ENCODE measurements at regions not wholly inside any gene's neighbourhood (a gene's known extent, or its start where the extent isn't known, plus 50 kb on each side); places are given as distances from the start of the nearest gene placed in this dataset.

DNA sequence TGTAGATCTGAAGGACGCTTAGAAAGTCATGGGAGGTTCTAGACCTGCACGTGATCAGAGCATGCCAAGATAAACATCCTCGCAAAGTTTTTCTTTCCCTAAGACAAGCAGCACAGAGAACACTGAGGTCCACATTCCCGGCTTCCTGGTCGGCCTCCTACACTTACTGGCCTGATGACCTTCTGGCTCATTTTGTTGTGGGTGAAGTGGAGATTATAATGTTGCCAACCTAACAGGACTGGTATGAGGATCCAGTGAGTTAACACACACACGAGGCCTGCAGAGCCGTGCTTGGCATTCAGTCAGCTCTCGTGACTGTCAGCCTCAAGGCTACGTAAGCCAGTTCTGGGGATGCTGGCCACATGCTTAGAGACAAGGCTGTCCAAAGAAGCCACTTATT, 186.0 kb downstream of the TENT4A start:
- H3K9me1 ChIP-seq (ENCODE audit: insufficient read depth, low read length) = no peaks in the 10 kb centered on the region
- H3K56ac ChIP-seq (ENCODE audit: extremely low read depth, insufficient read depth, low read length) = no peak overlapping the region
- no peak overlapping the region for H2BK20ac ChIP-seq (ENCODE audit: low read depth, low read length)
- H3K79me1 ChIP-seq (ENCODE audit: low read depth in 1 of 2, low read length in 2 of 2) = no peaks in the 10 kb centered on the region
- TF ChIP-seq RAD21 (IDR thresholded peaks at IDR 0.05; ENCODE audit: low read length) = no peak
- TF ChIP-seq NFE2L2 (IDR thresholded peaks at IDR 0.05; ENCODE audit: low read depth, low read length) = no peak
- H3K36me3 ChIP-seq (ENCODE audit: control insufficient read depth, insufficient read depth, low read length) = no peaks in the 10 kb centered on the region
- no peak overlapping the region for H4K91ac ChIP-seq (ENCODE audit: insufficient read depth, low read depth, low read length)
- H2AFZ ChIP-seq (replicated peaks; ENCODE audit: low read length, poor library complexity) = no peak overlapping the region
- dilution Hi-C loops (cut with HindIII; ENCODE audit: low sequenced_read_pairs, unreplicated experiment) (no loop called here), in situ Hi-C loops (cut with MboI; ENCODE audit: low sequenced_read_pairs) (no loop called here), intact Hi-C loops (cut with micrococcal nuclease) (no loop called here)
- H2BK5ac ChIP-seq (ENCODE audit: low read depth, low read length, poor library complexity, severe bottlenecking) = no peak overlapping the region
- no peak overlapping the region for H3K23ac ChIP-seq (ENCODE audit: low read depth, low read length)
- no peak overlapping the region for H3K4ac ChIP-seq (ENCODE audit: low read depth, low read length)
- H3K4me2 ChIP-seq (ENCODE audit: low read depth, low read length) = no peak overlapping the region
- no peak overlapping the region for H4K8ac ChIP-seq (ENCODE audit: low read depth in 2 of 2, low read length in 2 of 2)
- no peak overlapping the region for H3K27ac ChIP-seq (ENCODE audit: insufficient read depth, low read length)
- WGBS, 2 experiments (ENCODE audit: extremely low coverage in 2 of 2, insufficient read length in 1 of 2) = no CpG with 5 or more reads among the region's 9 CpGs
- ChIA-PET CTCF (no interaction called here), POLR2A (ENCODE audit: unreplicated experiment) (no interaction called here)
- peaks cover 29% of the 10 kb centered on the region for H3K9me3 ChIP-seq (ENCODE audit: control insufficient read depth, insufficient read depth, low read length)
- H2BK120ac ChIP-seq (ENCODE audit: low read depth, low read length) = no peak overlapping the region
- no peak overlapping the region for H3K14ac ChIP-seq (replicated peaks; ENCODE audit: low read depth, low read length)
- DNase-seq (no peak), ATAC-seq (ENCODE audit: low read depth) (no peak)
- H3K18ac ChIP-seq (ENCODE audit: low read depth, low read length) = no peak overlapping the region
- no peak overlapping the region for H3K4me3 ChIP-seq (ENCODE audit: insufficient read depth, low read depth, low read length)
- no peaks in the 10 kb centered on the region for H3K27me3 ChIP-seq (ENCODE audit: control insufficient read depth, insufficient read depth, low read length)
- no peak overlapping the region for H2AK9ac ChIP-seq (replicated peaks; ENCODE audit: low read depth, low read length, poor library complexity)
- H2AK5ac ChIP-seq (ENCODE audit: low read depth, low read length) = no peak overlapping the region
- no peak overlapping the region for H2BK15ac ChIP-seq (ENCODE audit: low read depth, low read length)
- no peaks in the 10 kb centered on the region for H4K20me1 ChIP-seq (ENCODE audit: insufficient read depth, low read length)
- H3K4me1 ChIP-seq (ENCODE audit: control insufficient read depth, insufficient read depth, low read length) = no peaks in the 10 kb centered on the region
- no peak overlapping the region for H4K5ac ChIP-seq (ENCODE audit: low read depth, low read length)
- BruUV-seq (replicated peaks) = no TSS peak
- no peak overlapping the region for H3K9ac ChIP-seq (ENCODE audit: low read depth, low read length)

Data from IMR-90 (cell line).